ENCODE measurements at regions not wholly inside any gene's neighbourhood (a gene's known extent, or its start where the extent isn't known, plus 50 kb on each side); places are given as distances from the start of the nearest gene placed in this dataset.

- Histone ChIP-seq H3K4me1 (ENCODE audit: control insufficient read depth, insufficient read depth, low read length) (peaks cover 13% of the 10 kb centered on the region), H3K27me3 (ENCODE audit: control insufficient read depth, insufficient read depth, low read length) (no peaks in the 10 kb centered on the region), H3K9ac (ENCODE audit: low read depth, low read length) (no peak overlapping the region), H3K4me3 (ENCODE audit: low read length) (no peak overlapping the region), H3K36me3 (ENCODE audit: insufficient read depth, low read length) (no peaks in the 10 kb centered on the region), H3K4me2 (ENCODE audit: low read length) (no peak overlapping the region), H3K9me3 (replicated peaks; ENCODE audit: low read length) (no peaks in the 10 kb centered on the region)
Measured at GRCh38 chr2:220466251-220466691, 838.8 kb downstream of the SLC4A3 start.

GRCh38 chr2:220469201-220469600 is 841.8 kb downstream of the SLC4A3 start:
- Histone ChIP-seq H3K4me3 (ENCODE audit: low read length) (no peak overlapping the region), H3K36me3 (ENCODE audit: insufficient read depth, low read length) (no peaks in the 10 kb centered on the region), H3K4me1 (ENCODE audit: control insufficient read depth, insufficient read depth, low read length) (peaks cover 13% of the 10 kb centered on the region), H3K4me2 (ENCODE audit: low read length) (no peak overlapping the region), H3K27me3 (ENCODE audit: control insufficient read depth, insufficient read depth, low read length) (no peaks in the 10 kb centered on the region), H3K9me3 (replicated peaks; ENCODE audit: low read length) (no peaks in the 10 kb centered on the region), H3K9ac (ENCODE audit: low read depth, low read length) (no peak overlapping the region)

GRCh38 chr2:220473611-220474010 is 846.2 kb downstream of the SLC4A3 start:
- no peaks in the 10 kb centered on the region for H3K36me3 ChIP-seq (ENCODE audit: insufficient read depth, low read length)
- H3K4me3 ChIP-seq (ENCODE audit: low read length), result no peak overlapping the region
- no peaks in the 10 kb centered on the region for H3K9me3 ChIP-seq (replicated peaks; ENCODE audit: low read length)
- H3K27me3 ChIP-seq (ENCODE audit: control insufficient read depth, insufficient read depth, low read length), result no peaks in the 10 kb centered on the region
- no peak overlapping the region for H3K4me2 ChIP-seq (ENCODE audit: low read length)
- H3K9ac ChIP-seq (ENCODE audit: low read depth, low read length), result no peak overlapping the region
- peaks cover 11% of the 10 kb centered on the region for H3K4me1 ChIP-seq (ENCODE audit: control insufficient read depth, insufficient read depth, low read length)

GRCh38 chr2:220476877-220477276 is 849.4 kb downstream of the SLC4A3 start:
- Histone ChIP-seq H3K27me3 (ENCODE audit: control insufficient read depth, insufficient read depth, low read length) (no peaks in the 10 kb centered on the region), H3K4me2 (ENCODE audit: low read length) (no peak overlapping the region)

GRCh38 chr2:220478305-220479058 is 851.1 kb downstream of the SLC4A3 start:
- H3K27me3 ChIP-seq (ENCODE audit: control insufficient read depth, insufficient read depth, low read length), result no peaks in the 10 kb centered on the region
- H3K36me3 ChIP-seq (ENCODE audit: insufficient read depth, low read length), result no peaks in the 10 kb centered on the region
- H3K4me3 ChIP-seq (ENCODE audit: low read length), result no peak overlapping the region
- no peaks in the 10 kb centered on the region for H3K9me3 ChIP-seq (replicated peaks; ENCODE audit: low read length)
- no peak overlapping the region for H3K4me2 ChIP-seq (ENCODE audit: low read length)
- no peaks in the 10 kb centered on the region for H3K4me1 ChIP-seq (ENCODE audit: control insufficient read depth, insufficient read depth, low read length)
- no peak overlapping the region for H3K9ac ChIP-seq (ENCODE audit: low read depth, low read length)

More at GRCh38 chr2:220476877-220477276, 849.4 kb downstream of the SLC4A3 start:
- no peaks in the 10 kb centered on the region for H3K36me3 ChIP-seq (ENCODE audit: insufficient read depth, low read length)
- H3K4me3 ChIP-seq (ENCODE audit: low read length), result no peak overlapping the region
- no peaks in the 10 kb centered on the region for H3K9me3 ChIP-seq (replicated peaks; ENCODE audit: low read length)
- no peak overlapping the region for H3K9ac ChIP-seq (ENCODE audit: low read depth, low read length)
- H3K4me1 ChIP-seq (ENCODE audit: control insufficient read depth, insufficient read depth, low read length), result no peaks in the 10 kb centered on the region

- H3K4me1 ChIP-seq (ENCODE audit: control insufficient read depth, insufficient read depth, low read length), result no peaks in the 10 kb centered on the region
- H3K27me3 ChIP-seq (ENCODE audit: control insufficient read depth, insufficient read depth, low read length), result no peaks in the 10 kb centered on the region
- H3K9ac ChIP-seq (ENCODE audit: low read depth, low read length), result no peak overlapping the region
- H3K9me3 ChIP-seq (replicated peaks; ENCODE audit: low read length), result no peaks in the 10 kb centered on the region
- no peak overlapping the region for H3K4me2 ChIP-seq (ENCODE audit: low read length)
- H3K4me3 ChIP-seq (ENCODE audit: low read length), result no peak overlapping the region
- no peaks in the 10 kb centered on the region for H3K36me3 ChIP-seq (ENCODE audit: insufficient read depth, low read length)
Measured at GRCh38 chr2:220482716-220483115, 855.3 kb downstream of the SLC4A3 start.

GRCh38 chr2:220489121-220489520 is 861.7 kb downstream of the SLC4A3 start:
- H3K4me2 ChIP-seq (ENCODE audit: low read length), result no peak overlapping the region

GRCh38 chr2:220491670-220492069 is 864.2 kb downstream of the SLC4A3 start:
- no peaks in the 10 kb centered on the region for H3K9me3 ChIP-seq (replicated peaks; ENCODE audit: low read length)
- H3K36me3 ChIP-seq (ENCODE audit: insufficient read depth, low read length), result no peaks in the 10 kb centered on the region
- H3K4me2 ChIP-seq (ENCODE audit: low read length), result no peak overlapping the region
- no peaks in the 10 kb centered on the region for H3K27me3 ChIP-seq (ENCODE audit: control insufficient read depth, insufficient read depth, low read length)
- no peak overlapping the region for H3K9ac ChIP-seq (ENCODE audit: low read depth, low read length)
- H3K4me3 ChIP-seq (ENCODE audit: low read length), result no peak overlapping the region
- H3K4me1 ChIP-seq (ENCODE audit: control insufficient read depth, insufficient read depth, low read length), result peaks cover 3% of the 10 kb centered on the region

More at GRCh38 chr2:220489121-220489520, 861.7 kb downstream of the SLC4A3 start:
- Histone ChIP-seq H3K9me3 (replicated peaks; ENCODE audit: low read length) (no peaks in the 10 kb centered on the region), H3K4me1 (ENCODE audit: control insufficient read depth, insufficient read depth, low read length) (peaks cover 3% of the 10 kb centered on the region), H3K36me3 (ENCODE audit: insufficient read depth, low read length) (no peaks in the 10 kb centered on the region), H3K27me3 (ENCODE audit: control insufficient read depth, insufficient read depth, low read length) (no peaks in the 10 kb centered on the region), H3K9ac (ENCODE audit: low read depth, low read length) (no peak overlapping the region), H3K4me3 (ENCODE audit: low read length) (no peak overlapping the region)

GRCh38 chr2:220493871-220494525 is 866.6 kb downstream of the SLC4A3 start:
- no peaks in the 10 kb centered on the region for H3K9me3 ChIP-seq (replicated peaks; ENCODE audit: low read length)
- H3K4me3 ChIP-seq (ENCODE audit: low read length), result no peak overlapping the region
- no peak overlapping the region for H3K4me2 ChIP-seq (ENCODE audit: low read length)
- no peaks in the 10 kb centered on the region for H3K27me3 ChIP-seq (ENCODE audit: control insufficient read depth, insufficient read depth, low read length)
- no peaks in the 10 kb centered on the region for H3K36me3 ChIP-seq (ENCODE audit: insufficient read depth, low read length)
- H3K4me1 ChIP-seq (ENCODE audit: control insufficient read depth, insufficient read depth, low read length), result peaks cover 7% of the 10 kb centered on the region
- H3K9ac ChIP-seq (ENCODE audit: low read depth, low read length), result no peak overlapping the region

- H3K9ac ChIP-seq (ENCODE audit: low read depth, low read length), result no peak overlapping the region
- H3K4me1 ChIP-seq (ENCODE audit: control insufficient read depth, insufficient read depth, low read length), result peaks cover 14% of the 10 kb centered on the region
- H3K4me2 ChIP-seq (ENCODE audit: low read length), result no peak overlapping the region
- H3K27me3 ChIP-seq (ENCODE audit: control insufficient read depth, insufficient read depth, low read length), result no peaks in the 10 kb centered on the region
- H3K36me3 ChIP-seq (ENCODE audit: insufficient read depth, low read length), result no peaks in the 10 kb centered on the region
- no peak overlapping the region for H3K4me3 ChIP-seq (ENCODE audit: low read length)
- H3K9me3 ChIP-seq (replicated peaks; ENCODE audit: low read length), result no peaks in the 10 kb centered on the region
Measured at GRCh38 chr2:220496513-220496912, 869.1 kb downstream of the SLC4A3 start.

GRCh38 chr2:220499225-220499624 is 871.8 kb downstream of the SLC4A3 start:
- H3K4me2 ChIP-seq (ENCODE audit: low read length), result peak overlapping the region; percentile 62
- peak overlapping the region; percentile 3 for H3K4me3 ChIP-seq (ENCODE audit: low read length)
- no peaks in the 10 kb centered on the region for H3K9me3 ChIP-seq (replicated peaks; ENCODE audit: low read length)
- no peaks in the 10 kb centered on the region for H3K36me3 ChIP-seq (ENCODE audit: insufficient read depth, low read length)
- no peaks in the 10 kb centered on the region for H3K27me3 ChIP-seq (ENCODE audit: control insufficient read depth, insufficient read depth, low read length)
- peaks cover 14% of the 10 kb centered on the region for H3K4me1 ChIP-seq (ENCODE audit: control insufficient read depth, insufficient read depth, low read length)
- peak overlapping the region; percentile 14 for H3K9ac ChIP-seq (ENCODE audit: low read depth, low read length)

- no peak overlapping the region for H3K4me3 ChIP-seq (ENCODE audit: low read length)
- no peak overlapping the region for H3K9ac ChIP-seq (ENCODE audit: low read depth, low read length)
- H3K36me3 ChIP-seq (ENCODE audit: insufficient read depth, low read length), result no peaks in the 10 kb centered on the region
- H3K27me3 ChIP-seq (ENCODE audit: control insufficient read depth, insufficient read depth, low read length), result no peaks in the 10 kb centered on the region
- no peak overlapping the region for H3K4me2 ChIP-seq (ENCODE audit: low read length)
- no peaks in the 10 kb centered on the region for H3K9me3 ChIP-seq (replicated peaks; ENCODE audit: low read length)
- peaks cover 31% of the 10 kb centered on the region for H3K4me1 ChIP-seq (ENCODE audit: control insufficient read depth, insufficient read depth, low read length)
Measured at GRCh38 chr2:220502539-220502938, 875.1 kb downstream of the SLC4A3 start.
